SK-N-SH treated with all-trans-retinoic acid at 6 μM for 48 hours (cell line): ENCODE measurements at regions not wholly inside any gene's neighbourhood (a gene's known extent, or its start where the extent isn't known, plus 50 kb on each side); places are given as distances from the start of the nearest gene placed in this dataset.

Experiments used
- ATAC-seq: fragments of 200-7000 bp; cut with Tn5 transposase; 3 replicates; pipeline ENCODE4 v1.9.1; 2020; ENCODE audit warnings: mild to moderate bottlenecking, moderate library complexity
- ARNTL ChIP-seq: fragments of 450-650 bp; formaldehyde crosslinking; IDR thresholded peaks from 2 replicates; pipeline ENCODE4 v1.5.0; 2020; ENCODE audit warnings: low read depth, mild to moderate bottlenecking, moderate library complexity, borderline replicate concordance
- BACH2 ChIP-seq: fragments of 250-450 bp; sonication (Bioruptor Pico); IDR thresholded peaks from 2 replicates; pipeline ENCODE4 v1.9.0; 2021; ENCODE audit warnings: mild to moderate bottlenecking, borderline replicate concordance
- CREB5 ChIP-seq: fragments of 250-450 bp; sonication (Bioruptor Pico); IDR thresholded peaks from 2 replicates; pipeline ENCODE4 v1.5.1; 2020; ENCODE audit warnings: low read depth, mild to moderate bottlenecking, moderate library complexity
- CSDC2 ChIP-seq: fragments of 250-450 bp; sonication (Bioruptor Pico); IDR thresholded peaks from 2 replicates; pipeline ENCODE4 v1.5.0; 2020; ENCODE audit warnings: mild to moderate bottlenecking, moderate library complexity
- ESRRG ChIP-seq: fragments of 250-450 bp; sonication (Bioruptor Pico); IDR thresholded peaks from 2 replicates; pipeline ENCODE4 v1.6.1; 2021; ENCODE audit warnings: mild to moderate bottlenecking
- GLIS3 ChIP-seq: fragments of 250-450 bp; sonication (Bioruptor Pico); IDR thresholded peaks from 2 replicates; pipeline ENCODE4 v1.5.0; 2020; ENCODE audit warnings: mild to moderate bottlenecking, moderate library complexity
- ISL1 ChIP-seq: fragments of 250-450 bp; sonication (Bioruptor Pico); IDR thresholded peaks from 2 replicates; pipeline ENCODE4 v2.1.2; 2022; ENCODE audit warnings: mild to moderate bottlenecking, moderate library complexity
- OSR1 ChIP-seq: fragments of 250-450 bp; sonication (Bioruptor Pico); IDR thresholded peaks from 2 replicates; pipeline ENCODE4 v1.8.0; 2022; ENCODE audit warnings: moderate library complexity, mild to moderate bottlenecking, inconsistent platforms
- PPARA ChIP-seq: fragments of 250-450 bp; sonication (Bioruptor Pico); IDR thresholded peaks from 2 replicates; pipeline ENCODE4 v1.5.0; 2020; ENCODE audit warnings: mild to moderate bottlenecking, borderline replicate concordance
- RARB ChIP-seq: fragments of 250-450 bp; sonication (Bioruptor Pico); IDR thresholded peaks from 2 replicates; pipeline ENCODE4 v1.8.0; 2021; ENCODE audit warnings: mild to moderate bottlenecking, moderate library complexity
- SNAI2 ChIP-seq: fragments of 250-450 bp; sonication (Bioruptor Pico); IDR thresholded peaks from 2 replicates; pipeline ENCODE4 v1.5.0; 2020; ENCODE audit warnings: mild to moderate bottlenecking, moderate library complexity
- TCF4 ChIP-seq: fragments of 250-450 bp; sonication (Bioruptor Pico); IDR thresholded peaks from 2 replicates; pipeline ENCODE4 v1.8.0; 2021; ENCODE audit warnings: mild to moderate bottlenecking, moderate library complexity, borderline replicate concordance
- TOX ChIP-seq: fragments of 250-450 bp; sonication (Bioruptor Pico); IDR thresholded peaks from 2 replicates; pipeline ENCODE4 v1.8.0; 2021; ENCODE audit warnings: mild to moderate bottlenecking, moderate library complexity, borderline replicate concordance
- TSHZ2 ChIP-seq: fragments of 250-450 bp; sonication (Bioruptor Pico); IDR thresholded peaks from 2 replicates; pipeline ENCODE4 v1.5.0; 2020; ENCODE audit warnings: mild to moderate bottlenecking, moderate library complexity
- ZC3H10 ChIP-seq: fragments of 250-450 bp; sonication (Bioruptor Pico); IDR thresholded peaks from 2 replicates; pipeline ENCODE4 v1.5.1; 2021; ENCODE audit warnings: mild to moderate bottlenecking, moderate library complexity
- ZFP3 ChIP-seq: fragments of 250-450 bp; sonication (Bioruptor Pico); IDR thresholded peaks from 2 replicates; pipeline ENCODE4 v1.5.0; 2020; ENCODE audit warnings: mild to moderate bottlenecking, moderate library complexity
- ZFP30 ChIP-seq: fragments of 450-650 bp; formaldehyde crosslinking; IDR thresholded peaks from 2 replicates; pipeline ENCODE4 v1.5.0; 2022; ENCODE audit warnings: mild to moderate bottlenecking, moderate library complexity
- ZNF565 ChIP-seq: fragments of 450-650 bp; formaldehyde crosslinking; conservative IDR thresholded peaks from 2 replicates; pipeline ENCODE4 v1.5.0; 2020; ENCODE audit warnings: low read depth, mild to moderate bottlenecking, moderate library complexity
- ZNF8 ChIP-seq: fragments of 450-650 bp; formaldehyde crosslinking; IDR thresholded peaks from 2 replicates; pipeline ENCODE4 v1.5.0; 2020; ENCODE audit warnings: mild to moderate bottlenecking, moderate library complexity
- TF ChIP-seq, protein P1 (sequence below): fragments of 250-450 bp; sonication (Bioruptor Pico); IDR thresholded peaks from 2 replicates; pipeline ENCODE4 v1.8.0; 2021; ENCODE audit warnings: low read depth, mild to moderate bottlenecking, moderate library complexity, borderline replicate concordance
- TF ChIP-seq, protein P2 (sequence below): fragments of 250-450 bp; sonication (Bioruptor Pico); IDR thresholded peaks from 2 replicates; pipeline ENCODE4 v1.8.0; 2020; ENCODE audit warnings: mild to moderate bottlenecking, moderate library complexity, borderline replicate concordance

DNA sequence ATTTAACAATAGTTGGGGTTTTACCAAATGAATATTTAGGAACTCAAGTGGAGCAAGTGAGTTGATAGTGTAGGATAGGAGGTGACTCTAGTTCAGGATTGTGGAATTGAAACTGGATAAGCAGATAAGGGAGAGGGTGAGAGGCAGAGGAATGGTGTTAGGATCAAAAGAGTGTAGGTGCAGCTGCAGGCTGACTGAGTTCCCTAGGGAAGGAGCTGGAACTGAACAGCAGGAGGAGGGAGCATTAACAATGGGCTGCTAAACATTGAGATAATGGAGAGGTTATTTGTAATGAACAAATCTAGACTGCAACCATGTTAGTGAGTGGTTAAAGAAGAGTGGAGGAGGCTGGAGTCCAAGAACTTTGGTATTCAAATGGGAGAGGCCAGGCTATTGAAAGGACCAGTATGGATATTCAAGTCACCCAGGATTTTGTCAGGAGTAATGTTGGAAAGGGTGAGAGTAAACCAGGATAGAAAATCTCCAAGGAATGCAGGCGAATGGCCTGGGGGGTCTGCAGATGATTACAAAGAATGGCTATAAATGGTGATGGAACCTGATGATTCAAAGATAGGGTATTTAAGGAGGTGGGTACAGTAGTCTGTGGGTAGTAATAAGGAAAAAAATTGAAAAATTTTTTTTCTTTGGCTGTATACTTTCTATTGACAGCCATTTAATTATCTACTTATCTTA, 497.1 kb upstream of the TENM3 start:
- no peak for ATAC-seq
- no peak for TF ChIP-seq ESRRG (CRISPR knock-in tag)
- no peak for TF ChIP-seq ZNF565 (CRISPR knock-in tag)
- no peak for TF ChIP-seq ZNF8 (CRISPR knock-in tag)
- no peak for TF ChIP-seq CREB5
- TF ChIP-seq, protein P1, sequence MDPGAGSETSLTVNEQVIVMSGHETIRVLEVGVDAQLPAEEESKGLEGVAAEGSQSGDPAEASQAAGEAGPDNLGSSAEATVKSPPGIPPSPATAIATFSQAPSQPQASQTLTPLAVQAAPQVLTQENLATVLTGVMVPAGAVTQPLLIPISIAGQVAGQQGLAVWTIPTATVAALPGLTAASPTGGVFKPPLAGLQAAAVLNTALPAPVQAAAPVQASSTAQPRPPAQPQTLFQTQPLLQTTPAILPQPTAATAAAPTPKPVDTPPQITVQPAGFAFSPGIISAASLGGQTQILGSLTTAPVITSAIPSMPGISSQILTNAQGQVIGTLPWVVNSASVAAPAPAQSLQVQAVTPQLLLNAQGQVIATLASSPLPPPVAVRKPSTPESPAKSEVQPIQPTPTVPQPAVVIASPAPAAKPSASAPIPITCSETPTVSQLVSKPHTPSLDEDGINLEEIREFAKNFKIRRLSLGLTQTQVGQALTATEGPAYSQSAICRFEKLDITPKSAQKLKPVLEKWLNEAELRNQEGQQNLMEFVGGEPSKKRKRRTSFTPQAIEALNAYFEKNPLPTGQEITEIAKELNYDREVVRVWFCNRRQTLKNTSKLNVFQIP (CRISPR knock-in tag) = no peak
- no peak for TF ChIP-seq ZC3H10
- no peak for TF ChIP-seq CSDC2 (CRISPR knock-in tag)
- TF ChIP-seq RARB (CRISPR knock-in tag) = no peak
- no peak for TF ChIP-seq SNAI2 (CRISPR knock-in tag)
- no peak for TF ChIP-seq OSR1
- TF ChIP-seq BACH2 (CRISPR knock-in tag) = no peak
- TF ChIP-seq, protein P2, sequence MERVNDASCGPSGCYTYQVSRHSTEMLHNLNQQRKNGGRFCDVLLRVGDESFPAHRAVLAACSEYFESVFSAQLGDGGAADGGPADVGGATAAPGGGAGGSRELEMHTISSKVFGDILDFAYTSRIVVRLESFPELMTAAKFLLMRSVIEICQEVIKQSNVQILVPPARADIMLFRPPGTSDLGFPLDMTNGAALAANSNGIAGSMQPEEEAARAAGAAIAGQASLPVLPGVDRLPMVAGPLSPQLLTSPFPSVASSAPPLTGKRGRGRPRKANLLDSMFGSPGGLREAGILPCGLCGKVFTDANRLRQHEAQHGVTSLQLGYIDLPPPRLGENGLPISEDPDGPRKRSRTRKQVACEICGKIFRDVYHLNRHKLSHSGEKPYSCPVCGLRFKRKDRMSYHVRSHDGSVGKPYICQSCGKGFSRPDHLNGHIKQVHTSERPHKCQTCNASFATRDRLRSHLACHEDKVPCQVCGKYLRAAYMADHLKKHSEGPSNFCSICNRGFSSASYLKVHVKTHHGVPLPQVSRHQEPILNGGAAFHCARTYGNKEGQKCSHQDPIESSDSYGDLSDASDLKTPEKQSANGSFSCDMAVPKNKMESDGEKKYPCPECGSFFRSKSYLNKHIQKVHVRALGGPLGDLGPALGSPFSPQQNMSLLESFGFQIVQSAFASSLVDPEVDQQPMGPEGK (CRISPR knock-in tag) = no peak
- no peak for TF ChIP-seq TOX (CRISPR knock-in tag)
- TF ChIP-seq ZFP30 = no peak
- no peak for TF ChIP-seq TSHZ2 (CRISPR knock-in tag)
- no peak for TF ChIP-seq PPARA (CRISPR knock-in tag)
- no peak for TF ChIP-seq ZFP3 (CRISPR knock-in tag)
- TF ChIP-seq ARNTL (CRISPR knock-in tag) = no peak
- TF ChIP-seq ISL1 (CRISPR knock-in tag) = no peak
- no peak for TF ChIP-seq TCF4 (CRISPR knock-in tag)

DNA sequence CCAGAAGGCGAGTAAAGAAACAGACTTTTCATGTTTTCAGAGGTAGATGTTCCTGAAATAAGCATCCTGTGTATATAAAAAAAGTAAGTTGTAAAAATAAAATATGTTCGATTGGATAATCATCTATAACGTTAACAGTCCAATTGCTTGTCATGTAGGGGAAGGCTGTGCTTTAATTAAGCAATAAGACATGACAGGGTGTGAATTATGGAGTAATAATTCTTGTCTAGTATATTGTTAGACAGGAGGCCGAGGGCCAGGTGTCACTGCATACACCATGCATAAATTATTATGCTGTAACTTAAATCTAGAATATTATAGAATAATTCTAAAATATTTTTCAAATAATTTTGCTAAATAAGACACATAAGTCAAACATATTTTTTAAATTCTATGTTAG, 494.6 kb upstream of the TENM3 start:
- no peak for ATAC-seq
- TF ChIP-seq TCF4 (CRISPR knock-in tag) (no peak), SNAI2 (CRISPR knock-in tag) (no peak), RARB (CRISPR knock-in tag) (no peak)

DNA sequence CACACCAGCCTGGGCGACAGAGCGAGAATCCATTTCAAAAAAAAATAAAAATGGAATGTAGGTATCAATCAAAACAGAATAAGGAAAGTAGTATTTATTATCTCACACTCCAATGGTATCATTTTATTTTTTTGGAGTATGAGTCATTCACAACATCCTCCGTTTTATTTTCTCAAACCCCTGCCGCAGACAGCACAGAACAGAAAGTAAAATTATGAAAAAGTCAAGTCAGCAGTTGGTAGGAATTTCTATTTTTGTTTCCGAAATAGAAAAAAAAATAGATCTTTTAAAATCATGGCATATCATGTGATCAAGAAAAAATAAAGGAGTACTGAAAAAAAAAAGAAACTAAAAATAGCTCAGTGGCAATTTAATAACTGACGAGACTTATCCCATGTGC, 490.7 kb upstream of the TENM3 start:
- ATAC-seq = no peak
- TF ChIP-seq GLIS3 (CRISPR knock-in tag) (no peak), ZNF565 (CRISPR knock-in tag) (no peak), ZFP30 (no peak), SNAI2 (CRISPR knock-in tag) (no peak), CREB5 (no peak), OSR1 (no peak)
- TF ChIP-seq, protein P1 (CRISPR knock-in tag) = no peak
- TF ChIP-seq, protein P2 (CRISPR knock-in tag) = no peak
- TF ChIP-seq, all 23 proteins: peak for 0
